ENCODE measurements at regions not wholly inside any gene's neighbourhood (a gene's known extent, or its start where the extent isn't known, plus 50 kb on each side); places are given as distances from the start of the nearest gene placed in this dataset.

- TF ChIP-seq, protein P1, sequence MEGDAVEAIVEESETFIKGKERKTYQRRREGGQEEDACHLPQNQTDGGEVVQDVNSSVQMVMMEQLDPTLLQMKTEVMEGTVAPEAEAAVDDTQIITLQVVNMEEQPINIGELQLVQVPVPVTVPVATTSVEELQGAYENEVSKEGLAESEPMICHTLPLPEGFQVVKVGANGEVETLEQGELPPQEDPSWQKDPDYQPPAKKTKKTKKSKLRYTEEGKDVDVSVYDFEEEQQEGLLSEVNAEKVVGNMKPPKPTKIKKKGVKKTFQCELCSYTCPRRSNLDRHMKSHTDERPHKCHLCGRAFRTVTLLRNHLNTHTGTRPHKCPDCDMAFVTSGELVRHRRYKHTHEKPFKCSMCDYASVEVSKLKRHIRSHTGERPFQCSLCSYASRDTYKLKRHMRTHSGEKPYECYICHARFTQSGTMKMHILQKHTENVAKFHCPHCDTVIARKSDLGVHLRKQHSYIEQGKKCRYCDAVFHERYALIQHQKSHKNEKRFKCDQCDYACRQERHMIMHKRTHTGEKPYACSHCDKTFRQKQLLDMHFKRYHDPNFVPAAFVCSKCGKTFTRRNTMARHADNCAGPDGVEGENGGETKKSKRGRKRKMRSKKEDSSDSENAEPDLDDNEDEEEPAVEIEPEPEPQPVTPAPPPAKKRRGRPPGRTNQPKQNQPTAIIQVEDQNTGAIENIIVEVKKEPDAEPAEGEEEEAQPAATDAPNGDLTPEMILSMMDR (IDR thresholded peaks at IDR 0.05; ENCODE audit: low read depth, low read length) = no peak
- DNase-seq (ENCODE audit: extremely low read depth, low read depth) = no peak
Observed at GRCh38 chr16:22618842-22619241, 108.2 kb downstream of the NPIPB5 start.

- TF ChIP-seq, protein P1 (IDR thresholded peaks at IDR 0.05; ENCODE audit: low read depth, low read length) = no peak
- no peak for DNase-seq (ENCODE audit: extremely low read depth, low read depth)
Observed at GRCh38 chr16:22621586-22622155, 111.0 kb downstream of the NPIPB5 start.

- DNase-seq (ENCODE audit: extremely low read depth, low read depth) = no peak
Observed at GRCh38 chr16:22622703-22623102, 112.0 kb downstream of the NPIPB5 start.

DNA sequence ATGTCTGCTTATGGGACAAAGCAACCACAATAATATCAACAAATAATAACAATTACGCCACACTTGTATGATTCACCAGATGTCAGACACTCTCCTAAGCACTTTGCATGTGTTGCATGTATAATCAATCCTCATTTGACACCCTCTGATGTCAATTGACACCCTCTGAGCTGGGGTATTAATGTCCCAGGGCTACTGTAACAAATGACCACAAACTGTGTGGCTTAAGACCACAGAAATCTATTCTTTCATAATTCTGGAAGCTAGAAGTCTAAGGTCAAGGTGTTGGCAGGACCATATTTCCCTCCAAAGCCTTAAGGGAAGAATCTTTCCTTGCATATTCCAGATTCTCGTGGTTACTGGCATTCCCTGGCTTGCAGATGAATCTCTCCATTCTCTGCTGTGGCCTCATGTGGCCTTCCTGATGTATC lies 112.7 kb downstream of the NPIPB5 start:
- TF ChIP-seq, protein P1 (IDR thresholded peaks at IDR 0.05; ENCODE audit: low read depth, low read length) = no peak
- no peak for DNase-seq (ENCODE audit: extremely low read depth, low read depth)

More at GRCh38 chr16:22622703-22623102, 112.0 kb downstream of the NPIPB5 start:
- TF ChIP-seq, protein P1 (IDR thresholded peaks at IDR 0.05; ENCODE audit: low read depth, low read length) = no peak

DNA sequence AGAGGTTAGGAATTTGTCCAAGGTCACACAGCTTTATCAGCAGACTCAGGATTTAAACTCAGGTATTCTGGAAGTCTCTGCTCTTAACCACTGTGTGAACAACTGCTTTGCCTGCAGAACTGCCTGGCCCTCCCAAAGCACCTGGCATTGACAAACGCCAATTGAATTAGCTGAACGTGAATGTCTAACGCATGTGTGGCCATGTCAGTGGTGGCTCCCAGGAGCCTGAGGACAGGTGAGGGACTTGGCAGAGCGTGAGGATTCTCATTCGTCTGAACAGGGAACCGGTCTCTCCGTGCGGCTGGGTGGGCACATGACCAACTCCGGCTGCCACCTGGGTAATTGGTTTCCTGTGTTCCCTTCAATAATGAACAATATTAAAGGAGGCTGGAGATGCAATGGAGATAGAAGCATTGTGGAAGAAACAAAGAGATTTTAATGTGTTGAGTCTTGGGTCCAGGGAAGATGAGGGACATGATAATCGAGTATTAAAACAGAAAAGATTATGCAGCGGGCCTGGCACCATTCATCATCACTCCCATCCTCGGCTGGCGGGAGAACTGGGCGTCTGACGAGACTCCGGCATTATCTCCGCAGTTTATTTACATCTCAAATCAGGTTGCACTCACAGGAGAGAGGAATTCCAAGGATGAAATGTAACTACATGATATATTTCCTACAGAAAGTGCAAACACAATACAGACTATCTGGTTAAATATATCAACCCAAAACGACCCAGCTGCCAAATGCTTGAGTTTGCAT lies 113.5 kb downstream of the NPIPB5 start:
- no peak for DNase-seq (ENCODE audit: extremely low read depth, low read depth)
- TF ChIP-seq, protein P1 (IDR thresholded peaks at IDR 0.05; ENCODE audit: low read depth, low read length) = no peak

- TF ChIP-seq, protein P1 (IDR thresholded peaks at IDR 0.05; ENCODE audit: low read depth, low read length) = no peak
- no peak for DNase-seq (ENCODE audit: extremely low read depth, low read depth)
Observed at GRCh38 chr16:22624800-22625533, 114.3 kb downstream of the NPIPB5 start.

DNA sequence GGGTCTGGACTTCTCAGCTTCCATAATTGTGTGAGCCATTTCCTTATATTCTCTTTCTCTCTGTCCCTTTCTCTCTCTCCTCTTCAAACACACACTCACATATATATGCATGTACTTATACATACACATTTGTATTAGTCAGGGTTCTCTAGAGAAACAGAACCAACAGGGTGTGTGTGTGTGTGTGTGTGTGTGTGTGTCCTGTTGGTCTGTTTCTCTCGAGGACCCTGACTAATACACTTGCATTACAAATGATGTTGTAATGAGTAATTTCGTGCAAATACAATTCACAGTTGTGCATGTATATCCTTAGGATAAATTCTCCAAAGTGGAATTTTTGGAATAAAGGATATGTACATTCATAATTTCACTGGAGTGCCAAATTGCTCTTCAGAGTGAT lies 115.3 kb downstream of the NPIPB5 start:
- no peak for DNase-seq (ENCODE audit: extremely low read depth, low read depth)

More for the DNA sequence above, 115.3 kb downstream of the NPIPB5 start:
- TF ChIP-seq, protein P1 (IDR thresholded peaks at IDR 0.05; ENCODE audit: low read depth, low read length) = no peak

All from AG09319 (cell line).